Endothelial cell of umbilical vein (primary cell): ENCODE measurements at regions not wholly inside any gene's neighbourhood (a gene's known extent, or its start where the extent isn't known, plus 50 kb on each side); places are given as distances from the start of the nearest gene placed in this dataset.

Experiments
- BruUV-seq: library from RNA; stranded (reverse); fragments of 400-500 nt; replicated peaks from 2 replicates; lab custom pipeline; 2021; lab: Mats Ljungman, UMichigan
- CTCF ChIA-PET: fragments of 300-600, 350-600 bp; sonication (Branson Sonifier 250); formaldehyde crosslinking; loops from one replicate; lab custom pipeline; 2021; ENCODE audit warnings: antibody characterized with exemption, inconsistent platforms; lab: Charles Lee
- POLR2A ChIA-PET: fragments of 300-600, 350-600 bp; sonication (Branson Sonifier 250); formaldehyde crosslinking; loops from one replicate; lab custom pipeline; 2021; ENCODE audit warnings: antibody characterized with exemption, inconsistent platforms; lab: Charles Lee
- DNase-seq: peaks from one replicate; pipeline ENCODE4 v3.0.0-alpha.2; 2011; ENCODE audit warnings: low read depth, low spot score
- FAIRE-seq: peaks from 2 replicates; lab custom pipeline; 2011; peaks lifted over from hg19 to GRCh38; lab: Jason Lieb, UNC
- H2AFZ ChIP-seq: 2 replicates; pipeline ENCODE4 v1.6.0; 2012; ENCODE audit warnings: low read depth, low read length, control low read depth, inconsistent platforms
- H3K27ac ChIP-seq: 2 replicates; pipeline ENCODE4 v1.5.1; 2011; ENCODE audit warnings: low read depth, mild to moderate bottlenecking, control low read depth, low read length, moderate library complexity; ENCODE audit not compliant: insufficient read depth
- H3K27me3 ChIP-seq, 2 experiments: 2 replicates each; pipeline versions ENCODE4 v1.6.0 to v1.6.1; 2011; ENCODE audit warnings: low read length in 2 of 2, mixed read lengths in 1 of 2; ENCODE audit not compliant: control insufficient read depth in 2 of 2, insufficient read depth in 2 of 2
- H3K36me3 ChIP-seq, 2 experiments: 2 replicates in 1 of 2; 3 replicates in 1 of 2; pipeline ENCODE4 v1.5.1; 2011; ENCODE audit warnings: low read length in 2 of 2, mild to moderate bottlenecking in 1 of 2, moderate library complexity in 1 of 2; ENCODE audit not compliant: control insufficient read depth in 2 of 2, insufficient read depth in 2 of 2; ENCODE audit errors: extremely low read depth in 1 of 2
- H3K4me1 ChIP-seq: 3 replicates; pipeline ENCODE4 v1.5.1; 2011; ENCODE audit warnings: mild to moderate bottlenecking, low read length; ENCODE audit not compliant: control insufficient read depth, insufficient read depth; ENCODE audit errors: extremely low read depth
- H3K4me2 ChIP-seq: 2 replicates; pipeline ENCODE4 v1.6.1; 2011; ENCODE audit warnings: low read length, control low read depth, mixed read lengths; ENCODE audit not compliant: insufficient read depth
- H3K4me3 ChIP-seq, 3 experiments: fragments of 200-600 bp in 1 of 3; sonication (generic), shearing (Covaris generic) in 1 of 3; replicated peaks in 1 of 3; 2 replicates each; pipeline ENCODE4 v1.5.1; 2011 to 2016; ENCODE audit warnings: control low read depth in 3 of 3, low read length in 3 of 3, mild to moderate bottlenecking in 2 of 3, inconsistent platforms in 1 of 3, low read depth in 1 of 3, moderate library complexity in 1 of 3; ENCODE audit not compliant: insufficient read depth in 1 of 3
- H3K79me2 ChIP-seq: 2 replicates; pipeline ENCODE4 v1.6.0; 2012; ENCODE audit warnings: low read length, inconsistent platforms; ENCODE audit not compliant: control insufficient read depth, insufficient read depth
- H3K9ac ChIP-seq: replicated peaks from 2 replicates; pipeline ENCODE3; 2011; ENCODE audit warnings: low read length, control low read depth; ENCODE audit not compliant: insufficient read depth; ENCODE audit errors: extremely low read depth
- H3K9me1 ChIP-seq: replicated peaks from 3 replicates; pipeline ENCODE4 v1.6.0; 2011; ENCODE audit warnings: mild to moderate bottlenecking, low read length; ENCODE audit not compliant: control insufficient read depth, insufficient read depth; ENCODE audit errors: extremely low read depth
- H3K9me3 ChIP-seq: replicated peaks from 2 replicates; pipeline ENCODE4 v1.5.1; 2012; ENCODE audit warnings: low read length, inconsistent platforms; ENCODE audit not compliant: control insufficient read depth, insufficient read depth
- H4K20me1 ChIP-seq: replicated peaks from 2 replicates; pipeline ENCODE3; 2011; ENCODE audit warnings: mild to moderate bottlenecking, low read length; ENCODE audit not compliant: control insufficient read depth, insufficient read depth; ENCODE audit errors: extremely low read depth
- EZH2 ChIP-seq: IDR thresholded peaks from 2 replicates; pipeline ENCODE4 v1.6.1; 2012; ENCODE audit warnings: borderline replicate concordance, low read depth, mild to moderate bottlenecking, moderate library complexity, low read length, inconsistent platforms; ENCODE audit not compliant: severe bottlenecking
- FOS ChIP-seq: IDR thresholded peaks from 2 replicates; pipeline ENCODE4 v1.6.1; 2011; ENCODE audit warnings: mild to moderate bottlenecking, low read length, moderate library complexity, borderline replicate concordance; ENCODE audit not compliant: insufficient read depth
- GATA2 ChIP-seq: IDR thresholded peaks from 2 replicates; pipeline ENCODE4 v1.7.0; 2011; ENCODE audit warnings: low read depth, mild to moderate bottlenecking, moderate library complexity, mixed read lengths, low read length; ENCODE audit not compliant: insufficient read length, insufficient read depth
- JUN ChIP-seq: IDR thresholded peaks from 2 replicates; pipeline ENCODE4 v1.6.1; 2011; ENCODE audit warnings: borderline replicate concordance, low read depth; ENCODE audit not compliant: insufficient read length, insufficient read depth
- MYC ChIP-seq: IDR thresholded peaks from one replicate; pipeline ENCODE4 v1.6.1; 2011; ENCODE audit warnings: mild to moderate bottlenecking, low read depth, low read length
- POLR2A ChIP-seq: IDR thresholded peaks from 2 replicates; pipeline ENCODE4 v1.6.1; 2012; ENCODE audit warnings: low read depth, mild to moderate bottlenecking, control low read depth, low read length
- POLR2AphosphoS5 ChIP-seq: IDR thresholded peaks from 2 replicates; pipeline ENCODE4 v1.6.1; 2012; ENCODE audit warnings: low read depth, mild to moderate bottlenecking, control low read depth, low read length, moderate library complexity; ENCODE audit not compliant: insufficient read depth
- dilution Hi-C: fragments of 300-500 bp; cut with MboI; formaldehyde crosslinking; loops from one replicate; pipeline ENCODE4 v1.15.0; 2019; ENCODE audit warnings: low sequenced_read_pairs; ENCODE audit not compliant: extremely low pct_ligation_motif_present
- intact Hi-C: fragments of 100-400 bp; cut with micrococcal nuclease; formaldehyde crosslinking; loops from one replicate; pipeline ENCODE4 v1.10.0; 2022
- TF ChIP-seq, protein P1 (sequence below): IDR thresholded peaks from 2 replicates; pipeline ENCODE4 v1.6.1; 2011; ENCODE audit not compliant: insufficient read depth, insufficient read length
- TF ChIP-seq, protein P2 (sequence below), 2 donors: IDR thresholded peaks; 1 replicate in 1 of 2; 2 replicates in 1 of 2; pipeline ENCODE4 v1.5.1; 2011; ENCODE audit warnings: low read length in 2 of 2, mild to moderate bottlenecking in 2 of 2, moderate library complexity in 2 of 2, control low read depth in 1 of 2, inconsistent platforms in 1 of 2, low read depth in 1 of 2; ENCODE audit not compliant: insufficient read depth in 1 of 2; ENCODE audit errors: extremely low read depth in 1 of 2

DNA sequence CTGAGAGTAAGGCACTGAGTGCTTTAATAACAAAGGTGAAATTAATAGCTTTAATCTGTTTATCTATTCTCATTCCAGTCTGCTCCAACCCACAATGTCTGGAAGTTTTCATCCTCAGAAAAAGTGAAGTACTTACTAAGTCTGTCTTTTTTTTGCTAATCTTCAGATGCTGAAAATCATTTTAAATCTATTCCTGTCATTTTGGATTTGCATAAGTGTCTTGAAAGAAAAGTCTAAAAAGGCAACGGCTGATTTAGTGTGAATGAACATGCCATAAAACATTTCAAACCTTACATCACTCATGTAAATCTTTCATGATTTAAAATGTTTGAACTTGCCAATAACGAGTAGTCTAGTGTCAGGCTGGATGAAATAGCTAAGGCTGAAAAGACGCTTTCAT lies 685.6 kb downstream of the RPS29 start:
- BruUV-seq: no TSS peak
- Histone ChIP-seq H3K4me1 (no peaks in the 10 kb centered on the region), H2AFZ (no peak overlapping the region), H3K79me2 (no peaks in the 10 kb centered on the region), H3K27ac (no peak overlapping the region), H3K27me3 (no peaks in the 10 kb centered on the region), H3K4me2 (no peak overlapping the region), H3K9me1 (no peaks in the 10 kb centered on the region), H3K36me3 (no peaks in the 10 kb centered on the region), H3K9me3 (peaks cover 3% of the 10 kb centered on the region), H3K4me3 (no peak overlapping the region), H3K9ac (no peak overlapping the region), H4K20me1 (no peaks in the 10 kb centered on the region)
- POLR2A ChIA-PET: no interaction called here
- CTCF ChIA-PET: no interaction called here
- dilution Hi-C loops: no loop called here
- DNase-seq (no peak), FAIRE-seq (no peak)
- intact Hi-C loops: no loop called here
- TF ChIP-seq, protein P1, sequence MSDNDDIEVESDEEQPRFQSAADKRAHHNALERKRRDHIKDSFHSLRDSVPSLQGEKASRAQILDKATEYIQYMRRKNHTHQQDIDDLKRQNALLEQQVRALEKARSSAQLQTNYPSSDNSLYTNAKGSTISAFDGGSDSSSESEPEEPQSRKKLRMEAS: no peak
- no peak for TF ChIP-seq EZH2
- TF ChIP-seq GATA2: no peak
- no peak for TF ChIP-seq POLR2AphosphoS5
- TF ChIP-seq FOS: no peak
- TF ChIP-seq, protein P2, sequence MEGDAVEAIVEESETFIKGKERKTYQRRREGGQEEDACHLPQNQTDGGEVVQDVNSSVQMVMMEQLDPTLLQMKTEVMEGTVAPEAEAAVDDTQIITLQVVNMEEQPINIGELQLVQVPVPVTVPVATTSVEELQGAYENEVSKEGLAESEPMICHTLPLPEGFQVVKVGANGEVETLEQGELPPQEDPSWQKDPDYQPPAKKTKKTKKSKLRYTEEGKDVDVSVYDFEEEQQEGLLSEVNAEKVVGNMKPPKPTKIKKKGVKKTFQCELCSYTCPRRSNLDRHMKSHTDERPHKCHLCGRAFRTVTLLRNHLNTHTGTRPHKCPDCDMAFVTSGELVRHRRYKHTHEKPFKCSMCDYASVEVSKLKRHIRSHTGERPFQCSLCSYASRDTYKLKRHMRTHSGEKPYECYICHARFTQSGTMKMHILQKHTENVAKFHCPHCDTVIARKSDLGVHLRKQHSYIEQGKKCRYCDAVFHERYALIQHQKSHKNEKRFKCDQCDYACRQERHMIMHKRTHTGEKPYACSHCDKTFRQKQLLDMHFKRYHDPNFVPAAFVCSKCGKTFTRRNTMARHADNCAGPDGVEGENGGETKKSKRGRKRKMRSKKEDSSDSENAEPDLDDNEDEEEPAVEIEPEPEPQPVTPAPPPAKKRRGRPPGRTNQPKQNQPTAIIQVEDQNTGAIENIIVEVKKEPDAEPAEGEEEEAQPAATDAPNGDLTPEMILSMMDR (IDR thresholded peaks at IDR 0.05; ENCODE audit: extremely low read depth in 1 of 2, insufficient read depth in 1 of 2, low read depth in 1 of 2, low read length in 2 of 2): no peak
- TF ChIP-seq POLR2A: no peak
- TF ChIP-seq JUN: no peak
- TF ChIP-seq MYC: no peak
